GM12878 (cell line): ENCODE measurements at regions not wholly inside any gene's neighbourhood (a gene's known extent, or its start where the extent isn't known, plus 50 kb on each side); places are given as distances from the start of the nearest gene placed in this dataset.

Experiments
- ATAC-seq: fragments of 200-7000 bp; cut with Tn5 transposase; 3 replicates; pipeline ENCODE4 v1.9.1; 2020; ENCODE audit warnings: mild to moderate bottlenecking, moderate library complexity
- BruUV-seq: library from RNA; stranded (reverse); fragments of 400-500 nt; replicated peaks from 2 replicates; lab custom pipeline; 2021; lab: Mats Ljungman, UMichigan
- CTCF ChIA-PET: fragments of 300-600 bp; sonication (Branson Sonifier 250); formaldehyde crosslinking; extraction: SDS; loops from one replicate; lab custom pipeline; 2021; ENCODE audit warnings: inconsistent platforms; lab: Yijun Ruan, JAX
- POLR2A ChIA-PET: fragments of 350-600 bp; formaldehyde crosslinking; extraction: SDS; loops from one replicate; lab custom pipeline; 2021; ENCODE audit warnings: inconsistent platforms; lab: Charles Lee
- RAD21 ChIA-PET: fragments of 300-600 bp; sonication (Branson Sonifier 250); formaldehyde crosslinking; loops from one replicate; lab custom pipeline; 2023; ENCODE audit warnings: antibody characterized with exemption; ENCODE audit not compliant: unreplicated experiment; lab: Charles Lee
- SMC1A ChIA-PET: fragments of 300-600 bp; sonication (Branson Sonifier 250); formaldehyde crosslinking; loops from one replicate; lab custom pipeline; 2023; ENCODE audit not compliant: unreplicated experiment, uncharacterized antibody; lab: Charles Lee
- DNase-seq: peaks from one replicate; pipeline ENCODE4 v3.0.0-alpha.2; 2011; ENCODE audit warnings: low read depth, low spot score
- FAIRE-seq: peaks from 3 replicates; lab custom pipeline; 2011; peaks lifted over from hg19 to GRCh38; lab: Jason Lieb, UNC
- H2AFZ ChIP-seq: 2 replicates; pipeline ENCODE4 v1.6.0; 2011; ENCODE audit warnings: low read depth, low read length, control low read depth; ENCODE audit not compliant: control insufficient read depth
- H3K27ac ChIP-seq: 2 replicates; pipeline ENCODE4 v1.5.1; 2011; ENCODE audit warnings: control low read depth; ENCODE audit not compliant: control insufficient read depth, insufficient read depth
- H3K27me3 ChIP-seq, 2 experiments: replicated peaks in 1 of 2; 2 replicates each; pipeline versions ENCODE4 v1.6.0 to v1.6.1; 2011; ENCODE audit warnings: low read length in 1 of 2; ENCODE audit not compliant: control insufficient read depth in 2 of 2, insufficient read depth in 2 of 2
- H3K36me3 ChIP-seq, 2 experiments: 2 replicates each; pipeline ENCODE4 v1.5.1; 2011; ENCODE audit warnings: low read length in 1 of 2; ENCODE audit not compliant: control insufficient read depth in 2 of 2, insufficient read depth in 2 of 2
- H3K4me1 ChIP-seq: 2 replicates; pipeline ENCODE4 v1.6.1; 2011; ENCODE audit warnings: mild to moderate bottlenecking, low read length, moderate library complexity, mixed read lengths; ENCODE audit not compliant: control insufficient read depth, insufficient read depth
- H3K4me2 ChIP-seq: 2 replicates; pipeline ENCODE4 v1.6.0; 2011; ENCODE audit warnings: control low read depth; ENCODE audit not compliant: control insufficient read depth, insufficient read depth
- H3K4me3 ChIP-seq: fragments of 200-600 bp; sonication (generic); 2 replicates; pipeline ENCODE4 v1.5.1; 2016
- H3K79me2 ChIP-seq: 2 replicates; pipeline ENCODE4 v1.6.0; 2011; ENCODE audit warnings: low read length; ENCODE audit not compliant: control insufficient read depth, insufficient read depth
- H3K9ac ChIP-seq: 2 replicates; pipeline ENCODE4 v1.8.0; 2011; ENCODE audit warnings: low read length, control low read depth, mixed read lengths; ENCODE audit not compliant: control insufficient read depth, insufficient read depth
- H3K9me3 ChIP-seq: replicated peaks from 3 replicates; pipeline ENCODE4 v1.5.1; 2011; ENCODE audit warnings: mild to moderate bottlenecking, low read length; ENCODE audit not compliant: control insufficient read depth, insufficient read depth
- H4K20me1 ChIP-seq: 2 replicates; pipeline ENCODE4 v1.6.0; 2011; ENCODE audit not compliant: control insufficient read depth, insufficient read depth
- BHLHE40 ChIP-seq, 2 experiments: fragments of 450-650 bp in 1 of 2; IDR thresholded peaks; 2 replicates each; pipeline ENCODE4 v1.6.1; 2011 to 2017; ENCODE audit warnings: low read depth in 2 of 2, borderline replicate concordance in 1 of 2, improper control_type of control experiment in 1 of 2, low read length in 1 of 2, mild to moderate bottlenecking in 1 of 2
- FOXK2 ChIP-seq: fragments of 450-650 bp; IDR thresholded peaks from 2 replicates; pipeline ENCODE4 v1.6.1; 2017; ENCODE audit warnings: mild to moderate bottlenecking, moderate library complexity
- FOXM1 ChIP-seq: IDR thresholded peaks from 2 replicates; pipeline ENCODE4 v1.6.1; 2012; ENCODE audit warnings: low read depth, mild to moderate bottlenecking, inconsistent platforms, low read length, moderate library complexity
- PKNOX1 ChIP-seq: fragments of 450-650 bp; IDR thresholded peaks from 2 replicates; pipeline ENCODE4 v1.6.1; 2016; ENCODE audit warnings: mild to moderate bottlenecking
- RUNX3 ChIP-seq: IDR thresholded peaks from 2 replicates; pipeline ENCODE4 v1.6.1; 2012; ENCODE audit warnings: low read length, inconsistent platforms
- SMARCA5 ChIP-seq: fragments of 450-650 bp; IDR thresholded peaks from 2 replicates; pipeline ENCODE4 v1.6.1; 2017; ENCODE audit warnings: mild to moderate bottlenecking
- TCF12 ChIP-seq: IDR thresholded peaks from 2 replicates; pipeline ENCODE4 v1.6.1; 2011; ENCODE audit warnings: low read depth, mild to moderate bottlenecking, low read length
- ZBTB11 ChIP-seq: fragments of 450-650 bp; formaldehyde crosslinking; IDR thresholded peaks from 2 replicates; pipeline ENCODE4 v1.5.0; 2022; ENCODE audit warnings: mild to moderate bottlenecking, missing genetic modification characterization
- WGBS: methylation state at CpG from one replicate; pipeline ENCODE4 v1.1.6; 2016; ENCODE audit warnings: low lambda C conversion rate; ENCODE audit not compliant: insufficient replicate concordance, insufficient coverage; ENCODE audit errors: missing lambda C conversion rate; 5-methylcytosine and 5-hydroxymethylcytosine counted together
- in situ Hi-C: fragments of 300-500 bp; cut with MboI; formaldehyde crosslinking; loops from 9 replicates; pipeline ENCODE4 v1.14.3; 2018; ENCODE audit warnings: mixed read lengths
- intact Hi-C: fragments of 100-400 bp; cut with micrococcal nuclease; formaldehyde crosslinking; loops from one replicate; pipeline ENCODE4 v1.14.2; 2022; ENCODE audit not compliant: unreplicated experiment

- Histone ChIP-seq H3K9ac (no peak overlapping the region), H3K9me3 (no peaks in the 10 kb centered on the region; the same call in 2 of the 3 replicates), H3K79me2 (no peaks in the 10 kb centered on the region), H3K36me3 (no peaks in the 10 kb centered on the region), H3K27ac (peak overlapping the region; percentile 40; the same call in 1 of the 2 replicates), H3K4me1 (peaks cover 23% of the 10 kb centered on the region), H2AFZ (no peak overlapping the region; the same call in 1 of the 2 replicates), H4K20me1 (no peaks in the 10 kb centered on the region), H3K4me2 (peak overlapping the region; percentile 67), H3K27me3 (no peaks in the 10 kb centered on the region), H3K4me3 (no peak overlapping the region)
- DNase-seq (no peak), ATAC-seq (peak; percentile 42), FAIRE-seq (no peak)
- BruUV-seq = no TSS peak
- intact Hi-C loops = loop anchor here (1.0 kb wide), 1 partner anchor 14 kb away; no protein-coding TSS in a partner anchor
- CTCF ChIA-PET = interaction anchor here (0.6 to 4.4 kb wide), 6 partner anchors 10 to 189 kb away, joined by 3 to 42 read pairs (median 12); partner anchors contain the start of gene CCDC71L
- in situ Hi-C loops = loop anchor here (5.0 kb wide), 3 partner anchors 65 to 555 kb away; no protein-coding TSS in a partner anchor
- SMC1A ChIA-PET = interaction anchor here (0.7 to 5.1 kb wide), 11 partner anchors 12 to 575 kb away, joined by 3 to 84 read pairs (median 7); partner anchors contain the start of gene CCDC71L
- POLR2A ChIA-PET = interaction anchor here (1.0 kb wide), 2 partner anchors 11 to 307 kb away, joined by 3 to 5 read pairs; no protein-coding TSS in a partner anchor
- WGBS = 41% methylated on average over 7 of the region's 7 CpGs
- RAD21 ChIA-PET = interaction anchor here (1.0 to 3.7 kb wide), 9 partner anchors 13 to 553 kb away, joined by 3 to 34 read pairs (median 4); partner anchors contain the start of gene CCDC71L
- 0 out of 2 replicates have a peak, but pooled peaks have one; percentile 35 for TF ChIP-seq TCF12
- no peak for TF ChIP-seq BHLHE40 (IDR thresholded peaks at IDR 0.05; ENCODE audit: borderline replicate concordance in 1 of 2, low read depth in 2 of 2, low read length in 1 of 2)
- peak; percentile 27; the same call in 1 of the 2 replicates for TF ChIP-seq PKNOX1
- no peak for TF ChIP-seq ZBTB11 (CRISPR knock-in tag)
- peak; percentile 24; the same call in 1 of the 2 replicates for TF ChIP-seq SMARCA5
- TF ChIP-seq FOXK2 = no peak
- TF ChIP-seq RUNX3 = peak; percentile 53
- TF ChIP-seq FOXM1 = no peak
Observed at GRCh38 chr7:106731646-106732444, 70.9 kb upstream of the CCDC71L start.
